Endothelial cell of umbilical vein (primary cell): ENCODE measurements at regions not wholly inside any gene's neighbourhood (a gene's known extent, or its start where the extent isn't known, plus 50 kb on each side); places are given as distances from the start of the nearest gene placed in this dataset.

Source experiments
- BruUV-seq: library from RNA; stranded (reverse); fragments of 400-500 nt; replicated peaks from 2 replicates; lab custom pipeline; 2021; lab: Mats Ljungman, UMichigan
- CTCF ChIA-PET: fragments of 300-600, 350-600 bp; sonication (Branson Sonifier 250); formaldehyde crosslinking; loops from one replicate; lab custom pipeline; 2021; ENCODE audit warnings: antibody characterized with exemption, inconsistent platforms; lab: Charles Lee
- POLR2A ChIA-PET: fragments of 300-600, 350-600 bp; sonication (Branson Sonifier 250); formaldehyde crosslinking; loops from one replicate; lab custom pipeline; 2021; ENCODE audit warnings: antibody characterized with exemption, inconsistent platforms; lab: Charles Lee
- DNase-seq: peaks from one replicate; pipeline ENCODE4 v3.0.0-alpha.2; 2011; ENCODE audit warnings: low read depth, low spot score
- FAIRE-seq: peaks from 2 replicates; lab custom pipeline; 2011; peaks lifted over from hg19 to GRCh38; lab: Jason Lieb, UNC
- H2AFZ ChIP-seq: 2 replicates; pipeline ENCODE4 v1.6.0; 2012; ENCODE audit warnings: low read depth, low read length, control low read depth, inconsistent platforms
- H3K27ac ChIP-seq: 2 replicates; pipeline ENCODE4 v1.5.1; 2011; ENCODE audit warnings: low read depth, mild to moderate bottlenecking, control low read depth, low read length, moderate library complexity; ENCODE audit not compliant: insufficient read depth
- H3K27me3 ChIP-seq, 2 experiments: 2 replicates each; pipeline versions ENCODE4 v1.6.0 to v1.6.1; 2011; ENCODE audit warnings: low read length in 2 of 2, mixed read lengths in 1 of 2; ENCODE audit not compliant: control insufficient read depth in 2 of 2, insufficient read depth in 2 of 2
- H3K36me3 ChIP-seq, 2 experiments: 2 replicates in 1 of 2; 3 replicates in 1 of 2; pipeline ENCODE4 v1.5.1; 2011; ENCODE audit warnings: low read length in 2 of 2, mild to moderate bottlenecking in 1 of 2, moderate library complexity in 1 of 2; ENCODE audit not compliant: control insufficient read depth in 2 of 2, insufficient read depth in 2 of 2; ENCODE audit errors: extremely low read depth in 1 of 2
- H3K4me1 ChIP-seq: 3 replicates; pipeline ENCODE4 v1.5.1; 2011; ENCODE audit warnings: mild to moderate bottlenecking, low read length; ENCODE audit not compliant: control insufficient read depth, insufficient read depth; ENCODE audit errors: extremely low read depth
- H3K4me2 ChIP-seq: 2 replicates; pipeline ENCODE4 v1.6.1; 2011; ENCODE audit warnings: low read length, control low read depth, mixed read lengths; ENCODE audit not compliant: insufficient read depth
- H3K4me3 ChIP-seq, 3 experiments: fragments of 200-600 bp in 1 of 3; sonication (generic), shearing (Covaris generic) in 1 of 3; replicated peaks in 1 of 3; 2 replicates each; pipeline ENCODE4 v1.5.1; 2011 to 2016; ENCODE audit warnings: control low read depth in 3 of 3, low read length in 3 of 3, mild to moderate bottlenecking in 2 of 3, inconsistent platforms in 1 of 3, low read depth in 1 of 3, moderate library complexity in 1 of 3; ENCODE audit not compliant: insufficient read depth in 1 of 3
- H3K79me2 ChIP-seq: 2 replicates; pipeline ENCODE4 v1.6.0; 2012; ENCODE audit warnings: low read length, inconsistent platforms; ENCODE audit not compliant: control insufficient read depth, insufficient read depth
- H3K9ac ChIP-seq: replicated peaks from 2 replicates; pipeline ENCODE3; 2011; ENCODE audit warnings: low read length, control low read depth; ENCODE audit not compliant: insufficient read depth; ENCODE audit errors: extremely low read depth
- H3K9me1 ChIP-seq: replicated peaks from 3 replicates; pipeline ENCODE4 v1.6.0; 2011; ENCODE audit warnings: mild to moderate bottlenecking, low read length; ENCODE audit not compliant: control insufficient read depth, insufficient read depth; ENCODE audit errors: extremely low read depth
- H3K9me3 ChIP-seq: replicated peaks from 2 replicates; pipeline ENCODE4 v1.5.1; 2012; ENCODE audit warnings: low read length, inconsistent platforms; ENCODE audit not compliant: control insufficient read depth, insufficient read depth
- H4K20me1 ChIP-seq: replicated peaks from 2 replicates; pipeline ENCODE3; 2011; ENCODE audit warnings: mild to moderate bottlenecking, low read length; ENCODE audit not compliant: control insufficient read depth, insufficient read depth; ENCODE audit errors: extremely low read depth
- CTCF ChIP-seq, 2 donors: IDR thresholded peaks; 1 replicate in 1 of 2; 2 replicates in 1 of 2; pipeline ENCODE4 v1.5.1; 2011; ENCODE audit warnings: low read length in 2 of 2, mild to moderate bottlenecking in 2 of 2, moderate library complexity in 2 of 2, control low read depth in 1 of 2, inconsistent platforms in 1 of 2, low read depth in 1 of 2; ENCODE audit not compliant: insufficient read depth in 1 of 2; ENCODE audit errors: extremely low read depth in 1 of 2
- EZH2 ChIP-seq: IDR thresholded peaks from 2 replicates; pipeline ENCODE4 v1.6.1; 2012; ENCODE audit warnings: borderline replicate concordance, low read depth, mild to moderate bottlenecking, moderate library complexity, low read length, inconsistent platforms; ENCODE audit not compliant: severe bottlenecking
- FOS ChIP-seq: IDR thresholded peaks from 2 replicates; pipeline ENCODE4 v1.6.1; 2011; ENCODE audit warnings: mild to moderate bottlenecking, low read length, moderate library complexity, borderline replicate concordance; ENCODE audit not compliant: insufficient read depth
- GATA2 ChIP-seq: IDR thresholded peaks from 2 replicates; pipeline ENCODE4 v1.7.0; 2011; ENCODE audit warnings: low read depth, mild to moderate bottlenecking, moderate library complexity, mixed read lengths, low read length; ENCODE audit not compliant: insufficient read length, insufficient read depth
- JUN ChIP-seq: IDR thresholded peaks from 2 replicates; pipeline ENCODE4 v1.6.1; 2011; ENCODE audit warnings: borderline replicate concordance, low read depth; ENCODE audit not compliant: insufficient read length, insufficient read depth
- MAX ChIP-seq: IDR thresholded peaks from 2 replicates; pipeline ENCODE4 v1.6.1; 2011; ENCODE audit not compliant: insufficient read depth, insufficient read length
- MYC ChIP-seq: IDR thresholded peaks from one replicate; pipeline ENCODE4 v1.6.1; 2011; ENCODE audit warnings: mild to moderate bottlenecking, low read depth, low read length
- POLR2A ChIP-seq: IDR thresholded peaks from 2 replicates; pipeline ENCODE4 v1.6.1; 2012; ENCODE audit warnings: low read depth, mild to moderate bottlenecking, control low read depth, low read length
- POLR2AphosphoS5 ChIP-seq: IDR thresholded peaks from 2 replicates; pipeline ENCODE4 v1.6.1; 2012; ENCODE audit warnings: low read depth, mild to moderate bottlenecking, control low read depth, low read length, moderate library complexity; ENCODE audit not compliant: insufficient read depth
- dilution Hi-C: fragments of 300-500 bp; cut with MboI; formaldehyde crosslinking; loops from one replicate; pipeline ENCODE4 v1.15.0; 2019; ENCODE audit warnings: low sequenced_read_pairs; ENCODE audit not compliant: extremely low pct_ligation_motif_present
- intact Hi-C: fragments of 100-400 bp; cut with micrococcal nuclease; formaldehyde crosslinking; loops from one replicate; pipeline ENCODE4 v1.10.0; 2022

GRCh38 chr18:51561821-51562220, 364.3 kb upstream of the MEX3C start:
- no peaks in the 10 kb centered on the region for H4K20me1 ChIP-seq
- FAIRE-seq (no peak), DNase-seq (no peak)
- no peaks in the 10 kb centered on the region for H3K27me3 ChIP-seq
- no peaks in the 10 kb centered on the region for H3K79me2 ChIP-seq
- no peaks in the 10 kb centered on the region for H3K9me1 ChIP-seq
- H3K4me1 ChIP-seq, result no peaks in the 10 kb centered on the region
- dilution Hi-C loops, result no loop called here
- no peak overlapping the region for H2AFZ ChIP-seq
- H3K9ac ChIP-seq, result no peak overlapping the region
- peaks cover 2% of the 10 kb centered on the region for H3K9me3 ChIP-seq
- no peak overlapping the region for H3K4me3 ChIP-seq
- POLR2A ChIA-PET, result no interaction called here
- H3K36me3 ChIP-seq, result no peaks in the 10 kb centered on the region
- no peak overlapping the region for H3K27ac ChIP-seq
- H3K4me2 ChIP-seq, result no peak overlapping the region
- no TSS peak for BruUV-seq
- TF ChIP-seq GATA2 (no peak), MAX (no peak), POLR2A (no peak), FOS (no peak), POLR2AphosphoS5 (no peak), MYC (no peak), EZH2 (no peak), JUN (no peak), CTCF (IDR thresholded peaks at IDR 0.05; ENCODE audit: extremely low read depth in 1 of 2, insufficient read depth in 1 of 2, low read depth in 1 of 2, low read length in 2 of 2) (no peak)
- CTCF ChIA-PET, result no interaction called here
- intact Hi-C loops, result no loop called here
